Glomerular visceral epithelial cell (primary cell): ENCODE measurements at regions not wholly inside any gene's neighbourhood (a gene's known extent, or its start where the extent isn't known, plus 50 kb on each side); places are given as distances from the start of the nearest gene placed in this dataset.
"Not testable (repeated sequence)": the region's sequence is repeated elsewhere in the genome, so short reads cannot be mapped to it uniquely, and the experiment has no call there.

Experiments
- DNase-seq: peaks from one replicate; pipeline ENCODE4 v3.0.0-alpha.2; 2016; ENCODE audit errors: extremely low spot score

DNA sequence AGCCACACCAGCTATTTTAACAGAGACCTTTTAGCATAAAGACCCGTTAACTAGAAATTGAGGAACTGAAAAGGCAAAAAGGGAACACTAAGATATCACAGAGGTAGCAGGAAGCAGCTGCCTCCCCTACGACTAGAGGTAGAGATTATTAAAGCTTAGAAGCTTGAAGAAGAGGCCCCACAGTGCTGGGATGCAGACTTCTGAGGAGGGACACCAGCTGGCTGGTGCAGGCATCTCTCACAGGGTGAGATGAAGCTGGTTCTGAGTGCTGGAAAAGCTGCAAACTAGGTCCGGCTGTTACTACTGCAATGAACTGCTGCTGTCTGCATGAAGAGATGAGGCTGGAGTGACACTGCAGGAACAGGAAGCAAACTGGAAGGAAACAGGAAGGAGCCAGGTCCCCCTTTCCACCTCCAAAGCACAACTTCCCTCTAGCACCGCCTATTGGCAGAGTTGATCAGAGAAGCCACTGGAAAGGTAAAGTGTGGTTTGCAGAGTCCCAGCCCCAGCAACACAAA is 61.2 kb upstream of the MRPS9 start:
- no peak for DNase-seq

DNA sequence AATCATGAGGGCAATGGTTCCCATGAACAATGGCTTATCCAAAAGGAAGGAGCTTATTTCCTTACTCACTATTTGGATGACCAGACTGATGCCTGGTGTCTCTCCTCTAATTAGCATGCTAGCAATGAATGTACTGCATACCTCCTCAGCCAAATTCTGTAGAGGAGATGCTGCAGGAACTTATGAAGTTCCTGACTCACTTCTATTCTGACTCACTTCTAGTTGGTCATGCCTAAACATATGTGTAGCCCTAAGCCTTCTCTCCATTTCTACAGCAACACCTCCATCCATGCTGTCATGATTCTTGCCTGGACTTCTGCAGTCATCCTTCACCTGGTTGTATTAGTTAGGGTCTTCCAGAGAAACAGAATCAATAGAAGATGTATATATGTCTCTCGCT is 59.9 kb upstream of the MRPS9 start:
- DNase-seq = no peak

DNA sequence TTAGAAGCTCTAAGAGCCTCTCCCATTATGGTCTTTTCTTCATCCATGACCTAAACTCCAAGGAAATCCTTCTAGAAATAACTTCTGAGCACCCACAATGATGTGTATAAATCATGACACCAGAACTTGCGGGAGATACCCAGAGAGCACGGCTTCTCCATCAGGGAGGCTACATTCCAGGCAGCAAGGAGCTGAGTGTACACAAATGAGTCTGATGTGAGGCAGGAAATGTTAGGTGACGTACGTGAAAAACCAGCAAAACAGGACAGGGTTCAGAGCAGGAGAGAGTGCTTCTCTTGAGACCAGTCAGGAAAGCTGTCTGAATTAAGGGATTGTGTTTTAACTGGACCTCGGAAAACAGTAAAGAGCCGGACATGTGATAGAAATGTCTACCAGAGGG is 58.1 kb upstream of the MRPS9 start:
- DNase-seq = not testable (repeated sequence)

DNA sequence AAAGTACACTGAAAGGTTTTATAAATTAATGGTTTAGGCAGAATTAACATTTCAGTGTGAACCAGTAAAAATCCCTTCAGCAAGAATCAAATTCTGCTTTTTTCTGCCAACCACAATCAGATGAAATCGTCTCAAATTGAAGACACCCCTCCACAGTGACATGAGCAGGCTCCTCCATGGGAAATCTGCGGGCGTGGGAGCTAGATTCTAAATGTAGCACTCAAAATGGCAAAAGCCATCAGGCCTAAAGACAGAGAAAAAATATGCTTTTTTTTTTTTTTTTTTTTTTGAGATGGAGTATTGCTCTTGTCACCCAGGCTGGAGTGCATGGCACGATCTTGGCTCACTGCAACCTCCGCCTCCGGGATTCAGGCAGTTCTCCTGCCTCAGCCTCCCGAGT is 55.8 kb upstream of the MRPS9 start:
- DNase-seq = no peak
